GM15510 (cell line): ENCODE measurements at regions not wholly inside any gene's neighbourhood (a gene's known extent, or its start where the extent isn't known, plus 50 kb on each side); places are given as distances from the start of the nearest gene placed in this dataset.

Source experiments
- POLR2A ChIP-seq: IDR thresholded peaks from 3 replicates; pipeline ENCODE4 v1.6.1; 2011; ENCODE audit warnings: borderline replicate concordance; ENCODE audit not compliant: insufficient read length; ENCODE audit errors: extremely low read depth

DNA sequence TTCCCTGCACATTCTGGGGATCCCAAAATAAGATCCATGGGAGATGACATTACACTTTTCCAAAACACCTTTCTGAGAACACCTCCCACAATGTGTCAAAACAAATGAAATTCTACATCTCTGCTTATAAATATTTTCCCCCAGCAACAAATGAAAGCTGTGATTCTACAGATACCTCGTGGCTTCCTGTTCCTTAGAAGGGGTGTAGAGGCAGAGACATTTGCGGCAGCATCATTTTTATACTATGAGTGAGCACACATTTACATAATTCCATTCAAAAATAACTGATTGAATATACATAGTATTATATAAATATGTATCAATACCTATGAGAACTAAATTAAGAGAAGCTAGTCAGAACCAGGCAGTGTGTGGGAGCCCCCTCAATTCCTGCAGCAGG, 213.9 kb upstream of the JARID2 start:
- TF ChIP-seq POLR2A, result no peak

DNA sequence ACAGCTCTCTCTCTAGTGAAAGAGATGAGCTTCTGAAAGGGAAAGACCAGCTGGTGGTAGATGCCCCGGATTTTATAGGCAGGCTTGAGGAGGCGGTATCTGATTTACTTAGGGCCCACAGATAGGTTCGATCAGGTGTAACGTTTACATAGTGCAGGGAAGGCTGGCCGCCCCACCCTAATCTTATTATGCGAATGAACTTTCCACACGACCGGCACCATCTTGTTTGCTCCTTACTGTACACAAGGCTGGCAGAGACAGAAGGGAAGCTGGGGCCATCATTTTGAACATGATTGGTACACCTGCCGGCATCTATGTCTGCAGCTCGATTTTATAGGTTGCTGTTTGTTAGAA, 212.0 kb upstream of the JARID2 start:
- no peak for TF ChIP-seq POLR2A

DNA sequence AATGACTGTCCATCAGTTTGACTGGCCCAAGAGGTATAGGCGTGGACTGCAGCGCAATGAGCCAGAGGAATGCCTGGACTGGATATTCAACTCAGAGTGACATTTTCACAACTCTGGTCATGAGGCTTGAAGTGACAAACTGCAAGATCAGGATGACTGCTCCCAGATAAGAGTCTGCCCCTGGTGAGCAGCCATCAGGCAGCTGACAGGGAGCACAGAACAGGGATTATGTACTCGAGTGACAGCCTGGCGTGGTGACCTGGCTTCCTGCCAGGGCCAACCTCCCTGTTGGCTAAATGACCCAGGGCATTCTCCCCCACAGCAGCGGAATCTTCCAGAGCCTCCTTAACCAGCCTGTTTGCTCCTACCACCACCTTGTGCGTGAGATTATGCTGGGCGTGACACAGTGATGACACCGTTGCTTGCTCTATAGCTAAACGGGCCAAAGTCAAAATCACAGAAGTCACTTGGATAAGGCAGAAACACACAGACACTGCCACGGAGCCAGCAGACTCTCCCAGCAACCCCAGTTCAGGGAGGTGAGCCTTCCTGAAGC, 209.1 kb upstream of the JARID2 start:
- TF ChIP-seq POLR2A, result no peak

DNA sequence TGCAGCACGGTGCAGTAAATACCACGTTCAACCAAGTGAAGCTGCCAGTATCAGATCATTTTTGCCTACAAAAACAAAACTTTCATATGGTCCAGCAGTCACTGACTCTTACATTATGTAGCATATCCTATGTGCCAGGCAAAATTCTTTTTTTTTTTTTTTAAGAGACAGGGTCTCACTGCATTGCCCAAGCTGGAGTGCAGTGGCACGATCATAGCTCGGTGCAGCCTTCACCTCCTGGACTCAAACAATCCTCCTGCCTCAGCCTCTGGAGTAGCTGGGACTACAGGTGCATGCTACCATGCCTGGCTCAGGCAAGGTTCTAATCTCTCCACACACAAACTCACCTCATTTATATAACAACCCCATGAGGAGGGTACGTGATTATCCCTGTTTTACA, 208.6 kb upstream of the JARID2 start:
- no peak for TF ChIP-seq POLR2A

DNA sequence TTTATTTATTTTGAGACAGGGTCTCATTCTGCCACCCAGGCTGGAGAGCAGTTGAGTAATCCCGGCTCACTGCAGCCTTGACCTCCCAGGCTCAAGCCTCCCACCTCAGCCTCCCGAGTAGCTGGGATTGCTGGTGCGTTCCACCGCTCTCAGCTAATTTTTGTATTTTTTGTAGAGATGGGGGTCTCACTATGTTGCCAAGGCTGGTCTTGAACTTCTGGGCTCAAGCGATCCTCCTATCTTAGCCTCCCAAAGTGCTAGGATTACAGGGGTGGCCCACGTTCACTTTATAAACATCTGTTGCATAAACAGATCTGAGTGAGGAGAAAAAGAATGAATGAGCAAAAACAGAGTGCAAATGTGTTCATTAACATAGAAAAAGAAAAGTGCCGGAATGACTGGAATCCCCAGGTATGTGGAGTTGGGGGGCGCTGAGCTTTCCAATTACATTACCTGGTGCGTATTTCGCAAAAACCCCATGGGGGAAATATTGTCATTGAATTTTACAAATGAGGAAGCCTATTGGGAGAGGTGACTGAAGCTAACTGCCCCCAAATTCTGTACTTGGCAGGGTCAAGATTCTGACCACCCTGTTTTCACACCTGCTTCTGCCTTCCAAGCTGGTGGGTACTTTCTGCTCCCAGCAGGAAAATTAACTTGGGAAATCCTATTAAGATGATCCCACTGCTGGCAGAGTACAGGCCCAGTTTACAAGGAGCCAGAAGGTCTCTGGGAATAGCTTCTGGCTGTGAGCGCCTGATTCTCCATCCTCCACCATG, 207.7 kb upstream of the JARID2 start:
- no peak for TF ChIP-seq POLR2A

DNA sequence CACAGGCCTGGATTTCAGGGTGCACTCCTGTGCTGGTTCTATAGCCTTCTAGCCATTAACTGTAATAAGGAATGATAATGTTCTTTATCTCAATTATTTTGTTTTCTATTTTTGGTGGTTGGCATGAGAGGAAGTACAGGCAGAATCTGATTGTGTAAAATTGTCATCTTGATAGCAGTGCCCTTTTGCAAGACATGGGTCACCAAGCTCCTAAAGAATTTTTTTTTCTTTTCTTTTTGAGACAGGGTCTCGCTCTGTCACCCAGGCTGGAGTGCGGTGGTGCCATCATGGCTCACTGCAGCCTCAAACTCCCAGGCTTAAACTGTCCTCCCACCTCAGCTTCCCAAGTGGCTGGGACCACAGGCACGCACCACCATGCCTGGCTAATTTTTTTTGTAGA, 206.7 kb upstream of the JARID2 start:
- no peak for TF ChIP-seq POLR2A

DNA sequence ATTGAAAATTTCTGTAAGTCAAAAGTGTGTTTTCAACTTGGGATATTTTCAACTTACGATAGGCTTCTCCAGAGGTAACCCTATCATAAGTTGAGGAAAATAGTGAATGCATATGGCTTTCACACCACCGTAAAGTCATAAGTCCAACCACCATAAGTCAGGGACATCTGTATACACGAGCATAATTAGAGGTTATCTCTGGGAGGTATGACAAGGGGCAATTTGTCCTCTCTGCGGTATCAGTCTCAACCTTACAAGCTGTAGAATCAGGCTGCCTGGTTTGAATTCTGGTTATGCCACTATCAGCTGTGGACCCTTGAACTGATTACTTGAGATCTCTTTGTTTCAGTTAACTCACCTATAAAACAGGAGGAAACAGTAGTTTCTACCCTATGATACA, 202.9 kb upstream of the JARID2 start:
- no peak for TF ChIP-seq POLR2A

DNA sequence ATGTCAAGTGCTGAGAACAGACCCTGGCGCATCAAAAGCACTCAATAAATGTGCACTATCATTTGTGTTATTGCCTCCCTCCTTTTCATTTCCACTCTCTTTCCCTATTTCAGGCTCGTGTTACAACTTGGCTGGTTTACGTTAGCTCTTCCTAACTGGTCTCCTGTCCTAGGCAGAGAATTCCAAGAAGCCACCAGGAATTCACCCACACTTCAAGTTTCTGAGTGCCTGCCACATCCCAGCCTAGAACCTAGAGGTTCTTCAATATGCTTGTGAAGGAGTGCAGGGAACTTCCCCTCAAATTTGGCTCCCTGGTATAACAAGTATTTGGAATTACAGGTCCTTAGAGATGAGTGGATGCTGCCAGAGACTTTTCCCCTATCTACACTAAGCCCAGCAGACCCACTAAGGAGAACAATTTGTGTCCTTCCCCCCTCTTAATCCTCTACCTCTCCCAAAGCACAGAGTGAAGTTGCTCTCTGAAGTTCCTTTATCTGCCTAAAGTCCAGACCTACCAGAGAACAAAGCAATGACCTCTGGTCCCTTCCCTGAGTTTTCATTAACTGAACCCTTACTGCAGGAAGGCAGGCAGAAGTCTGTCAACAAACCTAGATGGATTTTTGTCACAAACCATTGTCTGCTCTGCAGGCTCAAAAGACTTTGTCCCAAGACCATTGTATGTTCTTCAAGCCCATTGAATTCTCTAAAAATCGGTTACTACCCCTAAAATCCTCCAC, 201.6 kb upstream of the JARID2 start:
- no peak for TF ChIP-seq POLR2A

DNA sequence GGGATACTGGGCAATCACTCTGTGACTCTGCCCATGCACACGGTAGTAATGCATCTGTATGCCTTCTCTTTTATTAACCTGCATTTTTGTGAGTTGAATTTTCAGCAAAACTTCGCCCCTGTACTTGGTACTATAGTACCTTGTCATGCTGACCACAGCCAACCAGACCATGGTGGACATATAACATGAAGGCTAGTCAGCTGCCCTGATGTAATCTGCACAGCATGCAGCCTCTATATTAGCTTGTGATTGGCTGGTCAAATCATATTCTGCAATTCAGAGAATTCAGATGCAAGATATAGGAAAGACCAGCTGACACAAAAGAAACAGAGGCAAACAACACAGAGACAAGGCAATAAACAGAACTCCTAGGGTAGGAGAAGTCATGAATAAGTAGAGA, 200.9 kb upstream of the JARID2 start:
- TF ChIP-seq POLR2A, result no peak

DNA sequence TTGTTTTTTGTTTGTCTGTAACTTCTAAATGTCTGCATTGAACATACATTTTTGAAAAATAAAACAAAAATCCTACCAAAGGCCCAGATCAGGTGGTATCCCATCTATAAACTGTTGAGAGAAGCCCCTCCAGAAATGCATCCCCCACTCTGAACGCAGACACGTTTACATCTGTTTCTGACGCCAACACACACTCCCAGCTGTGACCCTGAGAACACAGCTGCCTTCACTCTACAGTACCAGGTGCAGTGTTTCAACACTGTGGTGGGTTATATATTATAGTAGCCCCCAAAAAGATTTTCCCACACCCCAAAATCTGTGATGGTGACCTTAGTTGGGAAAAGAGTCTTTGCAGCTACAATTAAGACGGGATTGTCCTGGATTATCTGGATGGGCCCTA, 199.1 kb upstream of the JARID2 start:
- no peak for TF ChIP-seq POLR2A

DNA sequence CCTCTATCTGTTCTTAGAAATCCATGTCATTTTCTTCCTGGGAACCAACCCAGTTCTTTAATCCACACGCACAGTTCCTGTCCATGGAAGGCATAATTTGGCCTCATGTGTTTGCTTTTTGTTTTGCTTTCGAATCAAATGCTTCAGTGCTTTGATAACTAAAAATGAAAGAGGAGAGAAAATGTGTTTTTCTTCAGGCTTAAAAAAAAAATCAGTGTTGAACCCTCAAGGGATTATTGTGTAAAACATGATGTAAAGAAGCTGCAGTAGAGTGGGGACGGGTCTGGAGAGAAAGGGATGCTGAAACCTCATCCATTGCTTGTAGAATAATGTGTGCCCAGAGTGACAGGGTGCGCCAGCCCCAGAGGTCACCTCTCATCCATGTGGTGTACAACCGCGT, 197.5 kb upstream of the JARID2 start:
- no peak for TF ChIP-seq POLR2A

DNA sequence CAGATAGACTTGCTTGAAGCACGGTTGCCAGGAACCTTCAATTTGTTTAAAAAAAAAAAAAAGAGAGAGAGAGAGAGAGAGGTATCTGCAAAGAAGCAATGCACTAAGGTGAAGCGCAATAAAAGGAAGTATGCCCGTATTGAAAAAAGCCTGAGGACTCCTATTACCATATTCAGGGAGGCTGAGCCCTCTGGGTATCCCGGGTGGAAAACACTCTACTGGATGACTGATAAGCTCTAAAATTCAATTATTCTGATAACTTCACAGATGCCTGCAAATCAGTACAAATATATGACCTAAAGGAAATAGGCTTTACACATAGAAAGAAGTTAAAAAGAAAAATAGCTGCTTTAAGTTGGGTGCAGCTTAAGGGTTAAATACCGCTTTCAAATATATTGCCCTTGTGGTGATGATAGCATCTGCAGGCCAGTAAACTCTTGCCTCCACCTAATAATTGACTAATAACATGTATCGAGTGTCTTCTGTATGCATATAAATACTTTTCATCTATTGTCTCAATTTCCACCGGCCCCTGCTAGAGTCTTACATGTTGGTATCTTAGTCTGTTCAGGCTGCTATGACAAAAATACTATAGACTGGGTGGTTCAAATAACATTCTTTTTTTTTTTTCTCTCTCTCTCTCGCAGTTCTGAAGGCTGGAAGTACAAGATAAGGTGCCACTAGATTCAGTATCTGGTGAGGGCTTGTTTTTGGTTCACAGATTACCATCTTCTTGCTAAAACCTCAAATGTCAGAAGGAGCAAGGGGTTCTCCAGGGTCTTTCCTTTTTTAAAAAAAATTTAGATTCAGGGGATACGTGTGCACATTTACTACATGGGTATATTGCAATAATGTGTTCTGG, 187.4 kb upstream of the JARID2 start:
- TF ChIP-seq POLR2A, result no peak

DNA sequence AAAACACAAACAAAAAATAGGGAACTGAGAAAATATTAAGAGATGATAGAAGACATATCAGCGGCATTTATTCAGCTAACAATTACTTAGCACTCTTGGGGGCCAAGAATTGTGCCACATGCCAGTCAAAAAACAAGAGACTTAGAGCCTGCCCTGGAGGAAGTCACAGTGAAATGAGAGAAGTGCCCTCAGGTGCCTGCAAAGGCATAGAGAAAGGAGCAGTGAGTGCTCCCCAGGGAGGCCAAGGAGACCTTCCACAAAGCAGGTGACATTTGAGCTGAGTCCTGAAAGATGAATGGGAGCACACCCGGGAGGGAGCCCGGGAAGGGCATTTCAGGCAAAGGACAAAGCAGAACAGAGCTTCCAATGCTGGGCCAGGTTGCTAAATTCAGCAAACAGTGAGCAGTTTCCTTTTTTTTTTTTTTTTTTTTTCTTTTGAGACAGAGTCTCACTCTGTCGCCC, 184.7 kb upstream of the JARID2 start:
- no peak for TF ChIP-seq POLR2A

DNA sequence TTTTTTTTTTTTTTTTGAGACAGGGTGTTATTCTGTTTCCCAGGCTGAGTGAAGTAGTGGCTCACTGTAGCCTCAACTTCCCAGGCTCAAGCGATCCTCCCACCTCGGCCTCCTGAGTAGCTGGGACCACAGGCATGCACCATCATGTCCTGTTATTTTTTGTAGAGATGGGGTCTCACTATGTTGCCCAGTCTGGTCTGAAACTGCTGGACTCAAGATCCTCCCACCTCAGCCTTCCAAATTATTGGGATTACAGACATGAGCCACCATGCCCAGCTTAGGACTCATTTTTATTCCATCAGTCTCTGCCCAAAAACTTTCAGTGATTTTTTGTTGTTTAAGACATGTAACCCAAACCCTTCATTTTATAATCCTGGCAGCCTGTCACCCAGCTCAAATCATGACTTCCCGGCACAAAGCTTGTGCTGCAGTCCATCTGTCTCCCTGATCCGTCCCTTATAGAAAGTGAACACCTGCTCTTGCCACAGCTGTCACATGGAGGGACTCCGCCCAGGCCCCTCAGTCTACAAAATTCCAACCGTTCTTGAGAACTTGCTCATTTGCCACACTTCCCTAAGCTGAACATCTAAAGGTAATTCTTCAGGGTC, 183.9 kb upstream of the JARID2 start:
- no peak for TF ChIP-seq POLR2A
